ENCODE measurements at regions not wholly inside any gene's neighbourhood (a gene's known extent, or its start where the extent isn't known, plus 50 kb on each side); places are given as distances from the start of the nearest gene placed in this dataset.

- H3K4me2 ChIP-seq (ENCODE audit: insufficient read depth in 1 of 2, low read depth in 2 of 2, low read length in 2 of 2), result no peak overlapping the region
Observed at GRCh38 chr5:57993866-57994265, 466.0 kb downstream of the PLK2 start.

More at GRCh38 chr5:57993866-57994265, 466.0 kb downstream of the PLK2 start:
- no peak overlapping the region for H3K18ac ChIP-seq (ENCODE audit: extremely low read depth, low read length)
- H4K8ac ChIP-seq (ENCODE audit: extremely low read depth, insufficient read depth, low read length), result no peak overlapping the region
- H2BK5ac ChIP-seq (ENCODE audit: low read depth, low read length), result no peak overlapping the region
- no peak overlapping the region for H3K27ac ChIP-seq (ENCODE audit: low read depth, low read length)
- no peak overlapping the region for H3K4ac ChIP-seq (replicated peaks; ENCODE audit: insufficient read length, low read depth, low read length)
- no peaks in the 10 kb centered on the region for H3K27me3 ChIP-seq (replicated peaks in 1 of 4; ENCODE audit: control insufficient read depth in 3 of 4, extremely low read depth in 1 of 4, insufficient read depth in 3 of 4, low read length in 3 of 4)
- DNase-seq (ENCODE audit: low read depth in 1 of 2, low spot score in 2 of 2) (no peak), FAIRE-seq (no peak)
- no peak overlapping the region for H2BK20ac ChIP-seq (ENCODE audit: low read length)
- POLR2A ChIA-PET (ENCODE audit: partially characterized antibody), result no interaction called here
- H3K23me2 ChIP-seq (ENCODE audit: low read depth, low read length), result no peaks in the 10 kb centered on the region
- H3K79me1 ChIP-seq (ENCODE audit: low read depth, low read length), result no peaks in the 10 kb centered on the region
- no peak overlapping the region for H4K5ac ChIP-seq (ENCODE audit: insufficient read length, low read depth, low read length)
- no peak overlapping the region for H3K9ac ChIP-seq (replicated peaks in 1 of 4; ENCODE audit: extremely low read depth in 1 of 4, low read depth in 3 of 4, low read length in 3 of 4)
- TF ChIP-seq SAP30 (IDR thresholded peaks at IDR 0.05; ENCODE audit: insufficient read depth, insufficient replicate concordance, low read length), result no peak
- no peak for TF ChIP-seq MAX (IDR thresholded peaks at IDR 0.05)
- TF ChIP-seq ASH2L (IDR thresholded peaks at IDR 0.05; ENCODE audit: low read length), result no peak
- no peak for TF ChIP-seq POU5F1 (IDR thresholded peaks at IDR 0.05; ENCODE audit: low read depth, low read length)
- no peak for TF ChIP-seq POLR2AphosphoS5 (IDR thresholded peaks at IDR 0.05; ENCODE audit: low read depth, low read length)
- TF ChIP-seq TEAD4 (IDR thresholded peaks at IDR 0.05; ENCODE audit: low read depth, low read length), result no peak
- H4K20me1 ChIP-seq (replicated peaks in 1 of 2; ENCODE audit: control insufficient read depth in 1 of 2, insufficient read depth in 2 of 2, low read length in 2 of 2), result no peaks in the 10 kb centered on the region
- no peak overlapping the region for H2BK12ac ChIP-seq (ENCODE audit: low read depth, low read length)
- no peak overlapping the region for H2BK15ac ChIP-seq (ENCODE audit: low read length)
- no peaks in the 10 kb centered on the region for H3K79me2 ChIP-seq (ENCODE audit: control insufficient read depth in 1 of 2, insufficient read depth in 2 of 2, low read length in 2 of 2)
- H3K56ac ChIP-seq (replicated peaks; ENCODE audit: insufficient read length, low read depth, low read length), result no peak overlapping the region
- 100% methylated on average over 1 of the region's 1 CpG; no CpG with 5 or more reads in 1 of the 2 experiments for WGBS, 2 experiments (ENCODE audit: extremely low coverage in 1 of 2, insufficient coverage in 1 of 2, insufficient read length in 1 of 2, insufficient replicate concordance in 2 of 2, low coverage in 1 of 2, low lambda C conversion rate in 2 of 2, missing lambda C conversion rate in 1 of 2)
- no peak overlapping the region for H2AK5ac ChIP-seq (ENCODE audit: low read depth, low read length)
- H3K23ac ChIP-seq (ENCODE audit: insufficient read length), result no peak overlapping the region
- no peak overlapping the region for H3K4me3 ChIP-seq (ENCODE audit: extremely low read depth in 1 of 4, insufficient read depth in 2 of 4, low read depth in 3 of 4, low read length in 4 of 4)
- no peak overlapping the region for H3K14ac ChIP-seq (ENCODE audit: insufficient read length)
- CTCF ChIA-PET (ENCODE audit: partially characterized antibody), result interaction anchor here (1.2 kb wide), 1 partner anchor 494 kb away, joined by 3 read pairs; no protein-coding TSS in a partner anchor
- H2AFZ ChIP-seq (ENCODE audit: low read length), result no peak overlapping the region
- H3K4me1 ChIP-seq (replicated peaks in 1 of 4; ENCODE audit: control insufficient read depth in 3 of 4, insufficient read depth in 4 of 4, low read length in 3 of 4), result no peaks in the 10 kb centered on the region
- H3K36me3 ChIP-seq (ENCODE audit: control insufficient read depth in 2 of 4, insufficient read depth in 4 of 4, low read length in 3 of 4), result no peaks in the 10 kb centered on the region
- no peaks in the 10 kb centered on the region for H3K9me3 ChIP-seq (ENCODE audit: insufficient read depth in 2 of 2, low read depth in 1 of 2, low read length in 1 of 2)
- H2BK120ac ChIP-seq (replicated peaks; ENCODE audit: low read depth, low read length), result no peak overlapping the region
- H4K91ac ChIP-seq (replicated peaks; ENCODE audit: insufficient read length, low read length), result no peak overlapping the region

Data from H1 (cell line).